Uterus (tissue), 3 donors: ENCODE measurements at regions not wholly inside any gene's neighbourhood (a gene's known extent, or its start where the extent isn't known, plus 50 kb on each side); places are given as distances from the start of the nearest gene placed in this dataset.

ENCODE experiments used
- DNase-seq, 2 donors: peaks; one replicate each; pipeline ENCODE4 v3.0.0-alpha.2; 2019 to 2020
- H3K27ac ChIP-seq, 2 donors: fragments of 200-600 bp; sonication (generic); 1 replicate in 1 of 2; 2 replicates in 1 of 2; pipeline ENCODE4 v1.5.1; 2016 to 2018
- H3K27me3 ChIP-seq, 2 donors: fragments of 200-600 bp; sonication (generic); one replicate each; pipeline ENCODE4 v1.5.1; 2018 to 2019; ENCODE audit warnings: control low read depth in 1 of 2
- H3K36me3 ChIP-seq, 2 donors: fragments of 200-600 bp; sonication (generic); one replicate each; pipeline ENCODE4 v1.5.1; 2019; ENCODE audit warnings: control low read depth in 1 of 2
- H3K4me1 ChIP-seq, 2 donors: fragments of 200-600 bp; sonication (generic); one replicate each; pipeline ENCODE4 v1.5.1; 2018 to 2019; ENCODE audit warnings: control low read depth in 1 of 2
- H3K4me3 ChIP-seq, 2 donors: fragments of 200-600 bp; sonication (generic); 1 replicate in 1 of 2; 2 replicates in 1 of 2; pipeline ENCODE4 v1.5.1; 2018 to 2019; ENCODE audit warnings: mild to moderate bottlenecking in 1 of 2
- H3K9me3 ChIP-seq, 2 donors: fragments of 200-600 bp; sonication (generic); one replicate each; pipeline ENCODE4 v1.5.1; 2019; ENCODE audit warnings: control low read depth in 1 of 2
- POLR2A ChIP-seq, 2 donors: fragments of 450-650 bp; IDR thresholded peaks; one replicate each; pipeline ENCODE4 v1.6.1; 2016; ENCODE audit warnings: antibody characterized with exemption in 2 of 2, mild to moderate bottlenecking in 1 of 2, moderate library complexity in 1 of 2
- intact Hi-C: fragments of 100-400 bp; cut with DNase I; formaldehyde crosslinking; loops from one replicate; pipeline ENCODE4 v1.15.1; 2023; ENCODE audit warnings: low total_unique reads
- TF ChIP-seq, protein P1 (sequence below), 4 experiments: fragments of 200-600 bp in 2 of 4; fragments of 450-650 bp in 2 of 4; sonication (generic) in 2 of 4; IDR thresholded peaks; one replicate each; pipeline ENCODE4 v1.5.1; 2016 to 2019; ENCODE audit warnings: antibody characterized with exemption in 4 of 4, mild to moderate bottlenecking in 2 of 4, moderate library complexity in 1 of 4
- donor health status: DM: yes; HTN: yes; CAD: no.

DNA sequence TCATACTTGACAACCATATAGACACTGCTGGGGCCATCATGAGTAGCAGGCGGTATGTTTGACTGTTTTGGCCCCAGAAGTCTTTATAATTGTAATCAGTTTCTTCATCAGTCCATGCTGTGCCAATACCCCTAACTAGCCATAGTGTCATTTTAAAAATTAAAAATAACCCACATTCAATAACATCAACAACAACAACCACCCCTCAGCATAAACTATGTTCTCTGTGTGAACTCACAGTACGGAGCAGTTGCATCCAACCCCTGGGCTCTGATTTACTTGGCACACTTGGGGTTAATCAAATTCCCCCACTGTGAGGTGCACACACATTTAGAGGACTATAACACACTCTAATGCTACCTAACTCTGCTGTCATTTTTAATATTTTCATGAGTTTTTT lies 553.7 kb downstream of the USP25 start:
- Histone ChIP-seq H3K4me1 (peaks cover 0 to 22% of the 10 kb centered on the region in 2 donors), H3K9me3 (no peaks in the 10 kb centered on the region), H3K27me3 (no peaks in the 10 kb centered on the region), H3K4me3 (no peak overlapping the region), H3K36me3 (no peaks in the 10 kb centered on the region), H3K27ac (peak overlapping the region; percentile 84 to 87)
- TF ChIP-seq POLR2A (IDR thresholded peaks at IDR 0.05) = no peak
- TF ChIP-seq, protein P1, sequence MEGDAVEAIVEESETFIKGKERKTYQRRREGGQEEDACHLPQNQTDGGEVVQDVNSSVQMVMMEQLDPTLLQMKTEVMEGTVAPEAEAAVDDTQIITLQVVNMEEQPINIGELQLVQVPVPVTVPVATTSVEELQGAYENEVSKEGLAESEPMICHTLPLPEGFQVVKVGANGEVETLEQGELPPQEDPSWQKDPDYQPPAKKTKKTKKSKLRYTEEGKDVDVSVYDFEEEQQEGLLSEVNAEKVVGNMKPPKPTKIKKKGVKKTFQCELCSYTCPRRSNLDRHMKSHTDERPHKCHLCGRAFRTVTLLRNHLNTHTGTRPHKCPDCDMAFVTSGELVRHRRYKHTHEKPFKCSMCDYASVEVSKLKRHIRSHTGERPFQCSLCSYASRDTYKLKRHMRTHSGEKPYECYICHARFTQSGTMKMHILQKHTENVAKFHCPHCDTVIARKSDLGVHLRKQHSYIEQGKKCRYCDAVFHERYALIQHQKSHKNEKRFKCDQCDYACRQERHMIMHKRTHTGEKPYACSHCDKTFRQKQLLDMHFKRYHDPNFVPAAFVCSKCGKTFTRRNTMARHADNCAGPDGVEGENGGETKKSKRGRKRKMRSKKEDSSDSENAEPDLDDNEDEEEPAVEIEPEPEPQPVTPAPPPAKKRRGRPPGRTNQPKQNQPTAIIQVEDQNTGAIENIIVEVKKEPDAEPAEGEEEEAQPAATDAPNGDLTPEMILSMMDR (IDR thresholded peaks at IDR 0.05) = no peak
- no peak for DNase-seq
- intact Hi-C loops = no loop called here

- Histone ChIP-seq H3K4me1 (peaks cover 0 to 22% of the 10 kb centered on the region in 2 donors), H3K27ac (peak overlapping the region; percentile 33 to 57), H3K9me3 (no peaks in the 10 kb centered on the region), H3K27me3 (no peaks in the 10 kb centered on the region), H3K4me3 (no peak overlapping the region), H3K36me3 (no peaks in the 10 kb centered on the region)
- TF ChIP-seq POLR2A (IDR thresholded peaks at IDR 0.05) = no peak
- TF ChIP-seq, protein P1 (IDR thresholded peaks at IDR 0.05) = no peak
- DNase-seq = no peak
- intact Hi-C loops = no loop called here
Measured at GRCh38 chr21:16285605-16286126, 555.9 kb downstream of the USP25 start.

DNA sequence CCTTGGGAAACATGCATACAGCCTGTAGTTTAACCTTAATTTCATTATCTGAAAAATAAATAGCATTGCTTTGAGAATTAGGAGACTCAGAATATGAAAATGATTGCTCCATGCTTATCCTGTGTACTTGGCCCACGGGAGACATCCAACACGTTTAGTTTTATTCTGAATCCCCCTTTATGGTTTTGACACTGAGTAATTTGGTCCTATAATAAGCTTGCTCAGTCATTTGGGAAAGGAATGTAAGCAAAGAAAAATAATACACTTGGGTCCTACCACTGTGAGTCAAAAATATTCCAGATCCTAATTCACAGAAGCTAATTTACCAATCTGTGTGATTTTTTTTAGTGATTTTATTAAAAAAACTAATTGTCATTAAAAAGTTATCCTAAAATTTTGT lies 557.3 kb downstream of the USP25 start:
- no peak for DNase-seq
- no peaks in the 10 kb centered on the region for H3K27me3 ChIP-seq
- H3K36me3 ChIP-seq = no peaks in the 10 kb centered on the region
- no peak for TF ChIP-seq POLR2A (IDR thresholded peaks at IDR 0.05)
- TF ChIP-seq, protein P1 (IDR thresholded peaks at IDR 0.05) = no peak
- no peak overlapping the region for H3K4me3 ChIP-seq
- no peaks in the 10 kb centered on the region for H3K9me3 ChIP-seq
- peak overlapping the region; percentile 17 to 33 for H3K27ac ChIP-seq
- peaks cover 0 to 12% of the 10 kb centered on the region in 2 donors for H3K4me1 ChIP-seq
- intact Hi-C loops = no loop called here

DNA sequence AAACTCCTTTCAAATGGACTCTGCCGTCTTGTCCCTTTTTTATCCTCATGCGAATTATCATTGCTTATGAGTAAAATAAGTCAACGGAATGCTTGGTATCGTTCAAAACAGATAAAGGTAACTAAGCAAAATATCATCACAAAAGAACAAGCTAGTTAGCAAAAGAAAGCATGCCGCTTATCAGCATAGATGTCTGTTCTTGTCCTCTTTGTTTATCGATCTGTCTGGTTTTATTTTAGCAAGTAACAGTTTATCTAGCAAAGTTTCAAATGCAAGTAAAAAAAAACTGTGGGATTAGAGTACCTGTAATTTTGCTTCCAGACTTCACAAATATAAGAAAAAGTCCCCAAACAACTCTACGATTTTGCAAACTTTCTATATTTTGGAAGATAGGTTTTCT lies 561.5 kb downstream of the USP25 start:
- Histone ChIP-seq H3K27me3 (no peaks in the 10 kb centered on the region), H3K4me3 (no peak overlapping the region), H3K4me1 (peaks cover 0 to 12% of the 10 kb centered on the region in 2 donors), H3K9me3 (no peaks in the 10 kb centered on the region), H3K36me3 (no peaks in the 10 kb centered on the region), H3K27ac (no peak overlapping the region)
- no peak for TF ChIP-seq POLR2A (IDR thresholded peaks at IDR 0.05)
- TF ChIP-seq, protein P1 (IDR thresholded peaks at IDR 0.05) = no peak
- DNase-seq = no peak
- intact Hi-C loops = no loop called here

- intact Hi-C loops = no loop called here
- DNase-seq = no peak
- no peak for TF ChIP-seq POLR2A (IDR thresholded peaks at IDR 0.05)
- TF ChIP-seq, protein P1 (IDR thresholded peaks at IDR 0.05) = no peak
Measured at GRCh38 chr21:16294128-16294527, 564.3 kb downstream of the USP25 start.

More at GRCh38 chr21:16294128-16294527, 564.3 kb downstream of the USP25 start:
- H3K27ac ChIP-seq = no peak overlapping the region
- no peaks in the 10 kb centered on the region for H3K9me3 ChIP-seq
- H3K4me3 ChIP-seq = no peak overlapping the region
- no peaks in the 10 kb centered on the region for H3K36me3 ChIP-seq
- H3K4me1 ChIP-seq = no peaks in the 10 kb centered on the region
- H3K27me3 ChIP-seq = no peaks in the 10 kb centered on the region
